RWPE1 (cell line): ENCODE measurements at regions not wholly inside any gene's neighbourhood (a gene's known extent, or its start where the extent isn't known, plus 50 kb on each side); places are given as distances from the start of the nearest gene placed in this dataset.

ENCODE experiments used
- CTCF ChIA-PET: fragments of 350-600 bp; sonication (Branson Sonifier 250); formaldehyde crosslinking; extraction: SDS; loops from one replicate; lab custom pipeline; 2021; lab: Yijun Ruan, JAX
- POLR2A ChIA-PET: fragments of 400-600 bp; formaldehyde crosslinking; extraction: SDS; loops from one replicate; lab custom pipeline; 2020; ENCODE audit warnings: antibody characterized with exemption; ENCODE audit not compliant: low non-redundant PET; lab: Yijun Ruan, JAX
- DNase-seq: peaks from one replicate; pipeline ENCODE4 v3.0.0; 2012; ENCODE audit warnings: low spot score
- H3K27ac ChIP-seq: fragments of 450-650 bp; 2 replicates; pipeline ENCODE4 v1.5.1; 2017
- CTCF ChIP-seq: fragments of 450-650 bp; conservative IDR thresholded peaks from 2 replicates; pipeline ENCODE4 v1.5.1; 2017; ENCODE audit warnings: low read depth, mild to moderate bottlenecking

- no peak overlapping the region for H3K27ac ChIP-seq
- POLR2A ChIA-PET, result no interaction called here
- TF ChIP-seq CTCF, result no peak
- CTCF ChIA-PET, result no interaction called here
- DNase-seq, result no peak
Measured at GRCh38 chr11:111044751-111045406, 200.6 kb upstream of the POU2AF2 start.

- no peak for TF ChIP-seq CTCF
- H3K27ac ChIP-seq, result no peak overlapping the region
- POLR2A ChIA-PET, result no interaction called here
- CTCF ChIA-PET, result interaction anchor here (0.6 kb wide), 1 partner anchor 1016 kb away, joined by 3 read pairs; no protein-coding TSS in a partner anchor
- no peak for DNase-seq
Measured at GRCh38 chr11:111039982-111040381, 205.5 kb upstream of the POU2AF2 start.

DNA sequence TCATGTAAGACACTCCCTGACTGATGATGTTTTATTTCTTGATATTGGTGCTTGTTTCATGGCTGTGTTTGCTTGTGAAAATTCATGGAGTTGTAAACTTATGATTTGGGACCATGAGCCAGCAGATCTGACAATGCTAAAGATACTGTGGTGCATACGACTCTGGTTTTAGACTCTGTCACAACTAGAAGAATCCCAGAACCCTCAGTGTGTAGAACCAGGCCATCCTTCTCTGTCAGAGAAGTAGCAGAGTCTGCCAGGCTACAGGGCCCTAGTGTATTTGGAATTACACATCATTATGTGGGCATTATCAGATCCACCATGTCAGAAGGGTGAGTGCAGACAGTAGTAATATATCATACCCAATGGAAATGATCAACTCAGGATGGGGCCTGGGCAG is 209.8 kb upstream of the POU2AF2 start:
- no peak for TF ChIP-seq CTCF
- DNase-seq, result no peak
- ChIA-PET CTCF (no interaction called here), POLR2A (no interaction called here)
- no peak overlapping the region for H3K27ac ChIP-seq

GRCh38 chr11:111026241-111026640 is 219.3 kb upstream of the POU2AF2 start:
- ChIA-PET CTCF (no interaction called here), POLR2A (no interaction called here)

DNA sequence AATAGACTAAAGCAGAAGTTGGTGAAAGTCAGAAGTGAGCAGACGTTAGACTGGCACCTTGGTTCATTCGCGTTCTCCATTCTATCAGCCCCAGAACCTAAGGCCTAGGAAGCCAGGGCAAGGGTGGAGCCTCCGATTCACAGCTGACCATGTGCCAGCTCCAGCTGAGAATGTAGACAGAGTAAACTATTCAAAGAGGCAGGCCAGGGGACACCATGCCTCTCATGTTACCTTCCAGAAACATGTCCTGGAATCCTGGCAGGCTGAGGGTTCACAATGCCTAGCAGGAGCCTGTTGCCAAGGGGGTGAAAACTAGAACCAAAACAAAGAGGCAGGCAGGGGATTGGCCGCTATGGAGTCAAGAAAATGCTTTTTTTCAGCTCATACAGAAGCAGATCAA is 224.4 kb upstream of the POU2AF2 start:
- no peak for DNase-seq
- ChIA-PET POLR2A (no interaction called here), CTCF (no interaction called here)
- no peak for TF ChIP-seq CTCF
- no peak overlapping the region for H3K27ac ChIP-seq

More at GRCh38 chr11:111026241-111026640, 219.3 kb upstream of the POU2AF2 start:
- no peak for TF ChIP-seq CTCF
- no peak overlapping the region for H3K27ac ChIP-seq
- no peak for DNase-seq

- DNase-seq, result no peak
- TF ChIP-seq CTCF, result no peak
- ChIA-PET CTCF (interaction anchor here (0.6 kb wide), 1 partner anchor 234 kb away, joined by 3 read pairs; no protein-coding TSS in a partner anchor), POLR2A (no interaction called here)
- H3K27ac ChIP-seq, result no peak overlapping the region
Measured at GRCh38 chr11:111019871-111020670, 225.5 kb upstream of the POU2AF2 start.
